MM.1S (cell line): ENCODE measurements at regions not wholly inside any gene's neighbourhood (a gene's known extent, or its start where the extent isn't known, plus 50 kb on each side); places are given as distances from the start of the nearest gene placed in this dataset.

Source experiments
- EZH2 ChIP-seq: fragments of 300-600 bp; sonication (generic); optimal IDR thresholded peaks from 2 replicates; pipeline ENCODE3; 2017; ENCODE audit warnings: low read depth, mild to moderate bottlenecking, antibody characterized with exemption, low read length, mixed read lengths
- EZH2phosphoT487 ChIP-seq: fragments of 300-600 bp; sonication (generic); IDR thresholded peaks from 2 replicates; pipeline ENCODE4 v1.6.1; 2018; ENCODE audit warnings: antibody characterized with exemption, low read length
- TF ChIP-seq, protein P1 (sequence below): fragments of 300-600 bp; sonication (generic); IDR thresholded peaks from 2 replicates; pipeline ENCODE4 v1.5.1; 2016; ENCODE audit warnings: antibody characterized with exemption, low read length, mixed read lengths

DNA sequence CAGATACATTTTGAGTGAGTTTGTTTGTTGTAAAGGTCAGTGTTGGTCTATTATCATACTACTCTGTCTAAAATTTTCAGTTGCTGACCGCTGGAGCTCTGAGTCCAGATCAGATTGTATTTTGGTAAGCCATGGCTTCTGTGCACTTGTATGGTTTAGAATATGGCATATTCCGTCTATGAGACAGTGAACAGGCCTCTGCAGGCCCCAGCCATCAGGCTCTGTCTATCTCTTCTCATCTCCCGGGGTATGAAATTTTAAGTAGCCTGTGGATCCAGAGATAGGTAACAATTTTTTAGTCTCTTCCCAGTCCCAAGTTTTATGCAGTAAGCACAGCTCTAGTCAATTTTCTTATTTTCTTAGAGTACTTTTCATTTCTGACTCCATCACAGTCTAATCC, 1929.1 kb upstream of the SEL1L start:
- TF ChIP-seq, protein P1, sequence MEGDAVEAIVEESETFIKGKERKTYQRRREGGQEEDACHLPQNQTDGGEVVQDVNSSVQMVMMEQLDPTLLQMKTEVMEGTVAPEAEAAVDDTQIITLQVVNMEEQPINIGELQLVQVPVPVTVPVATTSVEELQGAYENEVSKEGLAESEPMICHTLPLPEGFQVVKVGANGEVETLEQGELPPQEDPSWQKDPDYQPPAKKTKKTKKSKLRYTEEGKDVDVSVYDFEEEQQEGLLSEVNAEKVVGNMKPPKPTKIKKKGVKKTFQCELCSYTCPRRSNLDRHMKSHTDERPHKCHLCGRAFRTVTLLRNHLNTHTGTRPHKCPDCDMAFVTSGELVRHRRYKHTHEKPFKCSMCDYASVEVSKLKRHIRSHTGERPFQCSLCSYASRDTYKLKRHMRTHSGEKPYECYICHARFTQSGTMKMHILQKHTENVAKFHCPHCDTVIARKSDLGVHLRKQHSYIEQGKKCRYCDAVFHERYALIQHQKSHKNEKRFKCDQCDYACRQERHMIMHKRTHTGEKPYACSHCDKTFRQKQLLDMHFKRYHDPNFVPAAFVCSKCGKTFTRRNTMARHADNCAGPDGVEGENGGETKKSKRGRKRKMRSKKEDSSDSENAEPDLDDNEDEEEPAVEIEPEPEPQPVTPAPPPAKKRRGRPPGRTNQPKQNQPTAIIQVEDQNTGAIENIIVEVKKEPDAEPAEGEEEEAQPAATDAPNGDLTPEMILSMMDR = no peak
- TF ChIP-seq EZH2 (no peak), EZH2phosphoT487 (no peak)
